Activated CD4-positive, alpha-beta T cell treated with anti-CD3 and anti-CD28 coated beads, Interleukin-2, amount 10 ng/mL, durations not matched to agents 24 days and 14 days (primary cell): ENCODE measurements at regions not wholly inside any gene's neighbourhood (a gene's known extent, or its start where the extent isn't known, plus 50 kb on each side); places are given as distances from the start of the nearest gene placed in this dataset.

Experiments
- DNase-seq: peaks from one replicate; pipeline ENCODE4 v3.0.0; 2022
- H3K27ac Mint-ChIP-seq: one replicate; pipeline ENCODE4 v1.8.0; 2022; ENCODE audit warnings: mild to moderate bottlenecking, mixed read lengths
- H3K27me3 Mint-ChIP-seq: one replicate; pipeline ENCODE4 v1.8.0; 2022; ENCODE audit warnings: mixed read lengths
- H3K36me3 Mint-ChIP-seq: one replicate; pipeline ENCODE4 v1.8.0; 2022; ENCODE audit warnings: low read depth, mild to moderate bottlenecking, mixed read lengths
- H3K4me1 Mint-ChIP-seq: one replicate; pipeline ENCODE4 v1.8.0; 2021; ENCODE audit warnings: mixed read lengths
- H3K4me3 Mint-ChIP-seq: one replicate; pipeline ENCODE4 v1.8.0; 2022; ENCODE audit warnings: mild to moderate bottlenecking, moderate library complexity, mixed read lengths
- H3K9me3 Mint-ChIP-seq: one replicate; pipeline ENCODE4 v1.8.0; 2021; ENCODE audit warnings: mixed read lengths
- intact Hi-C: fragments of 100-400 bp; cut with micrococcal nuclease; formaldehyde crosslinking; loops from one replicate; pipeline ENCODE4 v1.15.1; 2023

- H3K36me3 Mint-ChIP-seq = no peaks in the 10 kb centered on the region
- H3K27ac Mint-ChIP-seq = no peak overlapping the region
- no peak for DNase-seq
- intact Hi-C loops = no loop called here
- no peaks in the 10 kb centered on the region for H3K27me3 Mint-ChIP-seq
- H3K4me3 Mint-ChIP-seq = no peak overlapping the region
- H3K4me1 Mint-ChIP-seq = no peaks in the 10 kb centered on the region
- H3K9me3 Mint-ChIP-seq = no peaks in the 10 kb centered on the region
Measured at GRCh38 chr6:56005426-56005825, 130.0 kb upstream of the BMP5 start.

- DNase-seq = no peak
- Mint-ChIP-seq H3K27me3 (no peaks in the 10 kb centered on the region), H3K4me3 (no peak overlapping the region), H3K9me3 (no peaks in the 10 kb centered on the region), H3K36me3 (no peaks in the 10 kb centered on the region), H3K4me1 (no peaks in the 10 kb centered on the region), H3K27ac (no peak overlapping the region)
- intact Hi-C loops = no loop called here
Measured at GRCh38 chr6:56004426-56004825, 129.0 kb upstream of the BMP5 start.

- H3K27me3 Mint-ChIP-seq = no peaks in the 10 kb centered on the region
- no peaks in the 10 kb centered on the region for H3K9me3 Mint-ChIP-seq
- H3K36me3 Mint-ChIP-seq = no peaks in the 10 kb centered on the region
- no peak overlapping the region for H3K4me3 Mint-ChIP-seq
- H3K4me1 Mint-ChIP-seq = no peaks in the 10 kb centered on the region
- H3K27ac Mint-ChIP-seq = no peak overlapping the region
- intact Hi-C loops = no loop called here
- DNase-seq = no peak
Measured at GRCh38 chr6:56003616-56004015, 128.2 kb upstream of the BMP5 start.

- intact Hi-C loops = no loop called here
Measured at GRCh38 chr6:56002336-56002735, 126.9 kb upstream of the BMP5 start.

GRCh38 chr6:55998576-55998975 lies 123.2 kb upstream of the BMP5 start:
- intact Hi-C loops = no loop called here

More at GRCh38 chr6:56002336-56002735, 126.9 kb upstream of the BMP5 start:
- Mint-ChIP-seq H3K36me3 (no peaks in the 10 kb centered on the region), H3K4me3 (no peak overlapping the region), H3K4me1 (no peaks in the 10 kb centered on the region), H3K27me3 (no peaks in the 10 kb centered on the region), H3K27ac (no peak overlapping the region), H3K9me3 (peaks cover 3% of the 10 kb centered on the region)
- DNase-seq = no peak

GRCh38 chr6:55997223-55997874 lies 122.0 kb upstream of the BMP5 start:
- peaks cover 13% of the 10 kb centered on the region for H3K9me3 Mint-ChIP-seq
- H3K36me3 Mint-ChIP-seq = no peaks in the 10 kb centered on the region
- H3K4me3 Mint-ChIP-seq = no peak overlapping the region
- DNase-seq = no peak
- intact Hi-C loops = no loop called here
- H3K27me3 Mint-ChIP-seq = no peaks in the 10 kb centered on the region
- no peaks in the 10 kb centered on the region for H3K4me1 Mint-ChIP-seq
- H3K27ac Mint-ChIP-seq = no peak overlapping the region

More at GRCh38 chr6:55998576-55998975, 123.2 kb upstream of the BMP5 start:
- H3K9me3 Mint-ChIP-seq = peaks cover 13% of the 10 kb centered on the region
- H3K36me3 Mint-ChIP-seq = no peaks in the 10 kb centered on the region
- no peak overlapping the region for H3K27ac Mint-ChIP-seq
- H3K4me3 Mint-ChIP-seq = no peak overlapping the region
- no peak for DNase-seq
- H3K4me1 Mint-ChIP-seq = no peaks in the 10 kb centered on the region
- no peaks in the 10 kb centered on the region for H3K27me3 Mint-ChIP-seq

- no peak overlapping the region for H3K27ac Mint-ChIP-seq
- no peaks in the 10 kb centered on the region for H3K4me1 Mint-ChIP-seq
- H3K9me3 Mint-ChIP-seq = peaks cover 13% of the 10 kb centered on the region
- H3K27me3 Mint-ChIP-seq = no peaks in the 10 kb centered on the region
- no peaks in the 10 kb centered on the region for H3K36me3 Mint-ChIP-seq
- intact Hi-C loops = no loop called here
- DNase-seq = no peak
- H3K4me3 Mint-ChIP-seq = no peak overlapping the region
Measured at GRCh38 chr6:55994531-55994930, 119.1 kb upstream of the BMP5 start.

DNA sequence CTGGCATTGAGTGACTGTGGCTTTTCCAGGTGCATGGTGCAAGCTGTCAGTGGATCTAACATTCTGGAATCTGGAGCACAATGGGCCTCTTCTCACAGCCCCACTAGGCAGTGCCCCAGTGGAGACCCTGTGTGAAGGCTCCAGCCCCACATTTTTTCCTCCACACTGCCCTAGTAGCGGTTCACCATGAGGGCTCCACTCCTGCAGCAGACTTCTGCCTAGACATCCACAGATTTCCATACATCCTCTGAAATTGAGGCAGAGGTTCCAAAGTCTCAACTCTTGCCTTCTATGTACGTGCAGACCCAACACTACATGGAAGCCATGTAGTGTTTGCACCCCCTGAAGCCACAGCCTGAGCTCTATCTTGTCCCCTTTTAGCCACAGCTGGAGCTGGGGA lies 118.0 kb upstream of the BMP5 start:
- no peak for DNase-seq
- Mint-ChIP-seq H3K9me3 (peaks cover 13% of the 10 kb centered on the region), H3K36me3 (no peaks in the 10 kb centered on the region), H3K4me3 (no peak overlapping the region), H3K27ac (no peak overlapping the region), H3K4me1 (no peaks in the 10 kb centered on the region), H3K27me3 (no peaks in the 10 kb centered on the region)
- intact Hi-C loops = no loop called here

DNA sequence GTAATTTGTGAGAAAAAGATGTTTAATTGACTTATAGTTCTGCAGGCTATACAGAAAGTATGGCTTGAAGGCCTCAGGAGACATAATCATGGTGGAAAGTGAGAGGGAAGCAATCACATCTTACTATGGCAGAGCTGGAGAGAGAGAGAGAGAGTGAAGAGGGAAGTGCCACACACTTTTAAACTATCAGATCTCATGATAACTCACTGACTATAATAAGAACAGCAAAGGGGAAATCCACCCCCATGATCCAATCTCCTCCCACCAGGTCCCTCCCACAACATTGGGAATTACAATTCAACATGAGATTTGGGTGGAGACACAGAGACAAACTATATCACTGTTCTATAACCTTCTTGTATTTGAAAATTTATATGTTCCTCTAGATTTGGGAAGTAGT lies 117.2 kb upstream of the BMP5 start:
- no peak overlapping the region for H3K27ac Mint-ChIP-seq
- no peaks in the 10 kb centered on the region for H3K36me3 Mint-ChIP-seq
- intact Hi-C loops = no loop called here
- H3K9me3 Mint-ChIP-seq = peaks cover 10% of the 10 kb centered on the region
- H3K4me1 Mint-ChIP-seq = no peaks in the 10 kb centered on the region
- no peaks in the 10 kb centered on the region for H3K27me3 Mint-ChIP-seq
- H3K4me3 Mint-ChIP-seq = no peak overlapping the region
- DNase-seq = no peak

DNA sequence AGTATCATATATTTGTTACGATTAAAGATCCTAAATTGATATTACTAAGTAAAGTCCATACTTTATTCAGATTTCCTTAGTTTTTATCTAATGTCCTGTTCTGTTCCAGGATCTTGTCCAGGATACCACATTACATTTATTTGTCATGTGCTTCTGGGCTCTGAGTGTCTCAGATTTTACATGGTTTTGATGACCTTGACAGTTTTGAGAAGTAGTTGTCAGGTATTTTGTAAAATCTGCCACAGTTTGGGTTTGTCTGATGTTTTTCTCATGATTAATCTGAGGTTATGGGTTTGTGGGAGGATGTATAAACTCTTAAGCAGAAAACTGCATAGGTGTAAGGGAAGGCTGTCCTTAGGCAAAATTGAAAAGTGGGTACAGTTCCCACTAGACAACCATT lies 109.9 kb upstream of the BMP5 start:
- intact Hi-C loops = loop anchor here (10.0 kb wide), 2 partner anchors 309 to 609 kb away; no protein-coding TSS in a partner anchor
- no peaks in the 10 kb centered on the region for H3K9me3 Mint-ChIP-seq
- H3K27ac Mint-ChIP-seq = no peak overlapping the region
- H3K36me3 Mint-ChIP-seq = no peaks in the 10 kb centered on the region
- DNase-seq = no peak
- H3K27me3 Mint-ChIP-seq = no peaks in the 10 kb centered on the region
- H3K4me3 Mint-ChIP-seq = no peak overlapping the region
- H3K4me1 Mint-ChIP-seq = no peaks in the 10 kb centered on the region

DNA sequence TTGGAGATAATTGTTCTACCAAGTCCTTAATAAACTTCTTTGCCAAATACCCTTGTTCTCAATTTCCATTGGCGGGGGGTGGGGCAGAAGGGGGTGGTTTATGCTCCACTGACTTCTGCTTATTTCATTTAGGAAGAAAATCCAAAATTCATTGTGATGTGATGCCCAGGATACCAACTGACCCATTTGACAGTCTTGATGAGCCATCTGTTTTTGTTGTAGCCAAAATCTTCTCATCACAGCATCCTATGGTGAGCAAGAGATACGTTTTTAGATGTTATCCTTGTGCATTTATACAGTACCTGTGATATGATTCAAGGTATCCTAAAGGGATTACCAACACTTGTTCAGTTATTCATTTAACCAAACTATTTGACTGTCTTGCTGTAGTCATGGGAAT lies 108.5 kb upstream of the BMP5 start:
- Mint-ChIP-seq H3K27ac (no peak overlapping the region), H3K4me3 (no peak overlapping the region), H3K36me3 (no peaks in the 10 kb centered on the region), H3K9me3 (no peaks in the 10 kb centered on the region), H3K27me3 (no peaks in the 10 kb centered on the region), H3K4me1 (no peaks in the 10 kb centered on the region)
- intact Hi-C loops = loop anchor here (10.0 kb wide), 2 partner anchors 311 to 611 kb away; no protein-coding TSS in a partner anchor
- no peak for DNase-seq

DNA sequence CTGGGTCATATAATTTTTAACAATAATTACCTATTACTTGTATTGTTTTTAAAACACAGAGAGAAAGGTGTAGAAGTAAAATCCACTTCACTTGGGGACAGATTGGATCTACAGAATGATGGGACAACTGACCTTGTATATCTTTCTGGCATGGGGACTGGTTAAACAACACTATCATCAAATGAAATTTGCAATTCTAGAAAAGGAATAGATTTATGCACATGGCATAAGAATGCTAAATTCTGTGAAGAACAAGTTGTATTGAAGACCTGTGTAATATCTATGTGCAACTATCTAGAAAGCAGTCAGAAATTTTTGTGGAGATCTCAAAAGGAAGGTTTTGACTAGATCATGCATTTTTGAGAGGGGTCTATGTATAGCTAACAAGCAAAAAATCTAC lies 106.3 kb upstream of the BMP5 start:
- H3K4me1 Mint-ChIP-seq = no peaks in the 10 kb centered on the region

GRCh38 chr6:55980627-55981211 lies 105.3 kb upstream of the BMP5 start:
- Mint-ChIP-seq H3K9me3 (no peaks in the 10 kb centered on the region), H3K36me3 (no peaks in the 10 kb centered on the region), H3K4me3 (no peak overlapping the region), H3K4me1 (no peaks in the 10 kb centered on the region), H3K27me3 (no peaks in the 10 kb centered on the region), H3K27ac (no peak overlapping the region)
- DNase-seq = no peak
- intact Hi-C loops = loop anchor here (10.0 kb wide), 2 partner anchors 314 to 614 kb away; no protein-coding TSS in a partner anchor

More for the DNA sequence above, 106.3 kb upstream of the BMP5 start:
- Mint-ChIP-seq H3K27me3 (no peaks in the 10 kb centered on the region), H3K9me3 (no peaks in the 10 kb centered on the region), H3K36me3 (no peaks in the 10 kb centered on the region), H3K4me3 (no peak overlapping the region), H3K27ac (no peak overlapping the region)
- DNase-seq = no peak
- intact Hi-C loops = loop anchor here (10.0 kb wide), 2 partner anchors 313 to 613 kb away; no protein-coding TSS in a partner anchor

DNA sequence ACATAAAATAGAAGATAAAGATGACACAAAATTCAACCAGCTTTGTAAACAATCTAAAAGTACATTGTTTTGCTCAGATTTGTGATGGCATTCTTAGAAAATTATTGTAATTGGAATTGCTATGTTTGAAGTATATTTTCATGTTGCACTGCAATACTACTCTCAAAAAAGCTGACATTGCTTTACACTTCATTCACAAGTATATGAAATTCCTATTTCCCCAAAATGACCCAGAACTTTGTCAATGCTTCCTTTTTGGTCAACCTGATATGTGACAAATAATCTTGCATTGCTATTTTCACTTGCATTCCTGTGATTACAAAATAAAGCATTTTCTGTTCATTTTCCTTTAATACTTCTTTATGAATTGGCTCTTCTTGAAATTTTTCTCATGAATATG lies 104.1 kb upstream of the BMP5 start:
- Mint-ChIP-seq H3K27ac (no peak overlapping the region), H3K36me3 (no peaks in the 10 kb centered on the region), H3K4me1 (no peaks in the 10 kb centered on the region), H3K9me3 (no peaks in the 10 kb centered on the region), H3K27me3 (no peaks in the 10 kb centered on the region), H3K4me3 (no peak overlapping the region)
- intact Hi-C loops = no loop called here
- DNase-seq = no peak
